BJ (cell line): ENCODE measurements at regions not wholly inside any gene's neighbourhood (a gene's known extent, or its start where the extent isn't known, plus 50 kb on each side); places are given as distances from the start of the nearest gene placed in this dataset.

ENCODE experiments used
- CTCF ChIA-PET: fragments of 350-600 bp; formaldehyde crosslinking; extraction: SDS; loops from one replicate; lab custom pipeline; 2021; ENCODE audit warnings: antibody characterized with exemption, inconsistent platforms; lab: Yijun Ruan, JAX
- POLR2A ChIA-PET: fragments of 300-600 bp; sonication (Branson Sonifier 250); formaldehyde crosslinking; extraction: SDS; loops from one replicate; lab custom pipeline; 2021; ENCODE audit warnings: antibody characterized with exemption; lab: Charles Lee
- DNase-seq: peaks from one replicate; pipeline ENCODE4 v3.0.0-alpha.2; 2011; ENCODE audit warnings: low read depth
- H3K27me3 ChIP-seq: 2 replicates; pipeline ENCODE4 v1.6.0; 2011; ENCODE audit warnings: low read length; ENCODE audit not compliant: control insufficient read depth, insufficient read depth
- H3K36me3 ChIP-seq: 2 replicates; pipeline ENCODE4 v1.5.1; 2011; ENCODE audit warnings: low read length; ENCODE audit not compliant: control insufficient read depth, insufficient read depth
- H3K4me3 ChIP-seq: 2 replicates; pipeline ENCODE4 v1.5.1; 2011; ENCODE audit warnings: low read depth, mild to moderate bottlenecking, control low read depth, low read length
- TF ChIP-seq, protein P1 (sequence below): IDR thresholded peaks from 2 replicates; pipeline ENCODE4 v1.5.1; 2011; ENCODE audit warnings: low read depth, mild to moderate bottlenecking, control low read depth, inconsistent platforms, low read length, moderate library complexity; ENCODE audit not compliant: insufficient read depth

DNA sequence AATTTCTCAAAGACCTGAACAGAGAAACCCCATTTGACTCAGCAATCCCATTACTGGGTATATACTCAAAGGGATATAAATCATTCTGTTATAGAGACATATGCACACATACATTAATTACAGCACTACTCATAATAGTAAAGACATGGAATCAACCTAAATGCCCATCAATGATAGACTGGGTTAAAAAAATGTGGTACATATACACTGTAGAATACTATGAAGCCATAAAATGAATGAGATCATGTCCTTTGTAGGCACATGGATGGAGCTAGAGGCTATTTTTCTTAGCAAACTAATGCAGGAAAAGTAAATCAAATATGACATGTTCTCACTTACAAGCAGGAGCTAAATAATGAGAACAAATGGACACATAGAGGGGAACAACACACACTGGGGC lies 303.8 kb downstream of the BTG1 start:
- no peaks in the 10 kb centered on the region for H3K27me3 ChIP-seq
- ChIA-PET POLR2A (no interaction called here), CTCF (no interaction called here)
- no peak for DNase-seq
- H3K36me3 ChIP-seq, result no peaks in the 10 kb centered on the region
- TF ChIP-seq, protein P1, sequence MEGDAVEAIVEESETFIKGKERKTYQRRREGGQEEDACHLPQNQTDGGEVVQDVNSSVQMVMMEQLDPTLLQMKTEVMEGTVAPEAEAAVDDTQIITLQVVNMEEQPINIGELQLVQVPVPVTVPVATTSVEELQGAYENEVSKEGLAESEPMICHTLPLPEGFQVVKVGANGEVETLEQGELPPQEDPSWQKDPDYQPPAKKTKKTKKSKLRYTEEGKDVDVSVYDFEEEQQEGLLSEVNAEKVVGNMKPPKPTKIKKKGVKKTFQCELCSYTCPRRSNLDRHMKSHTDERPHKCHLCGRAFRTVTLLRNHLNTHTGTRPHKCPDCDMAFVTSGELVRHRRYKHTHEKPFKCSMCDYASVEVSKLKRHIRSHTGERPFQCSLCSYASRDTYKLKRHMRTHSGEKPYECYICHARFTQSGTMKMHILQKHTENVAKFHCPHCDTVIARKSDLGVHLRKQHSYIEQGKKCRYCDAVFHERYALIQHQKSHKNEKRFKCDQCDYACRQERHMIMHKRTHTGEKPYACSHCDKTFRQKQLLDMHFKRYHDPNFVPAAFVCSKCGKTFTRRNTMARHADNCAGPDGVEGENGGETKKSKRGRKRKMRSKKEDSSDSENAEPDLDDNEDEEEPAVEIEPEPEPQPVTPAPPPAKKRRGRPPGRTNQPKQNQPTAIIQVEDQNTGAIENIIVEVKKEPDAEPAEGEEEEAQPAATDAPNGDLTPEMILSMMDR, result no peak
- H3K4me3 ChIP-seq, result no peak overlapping the region

DNA sequence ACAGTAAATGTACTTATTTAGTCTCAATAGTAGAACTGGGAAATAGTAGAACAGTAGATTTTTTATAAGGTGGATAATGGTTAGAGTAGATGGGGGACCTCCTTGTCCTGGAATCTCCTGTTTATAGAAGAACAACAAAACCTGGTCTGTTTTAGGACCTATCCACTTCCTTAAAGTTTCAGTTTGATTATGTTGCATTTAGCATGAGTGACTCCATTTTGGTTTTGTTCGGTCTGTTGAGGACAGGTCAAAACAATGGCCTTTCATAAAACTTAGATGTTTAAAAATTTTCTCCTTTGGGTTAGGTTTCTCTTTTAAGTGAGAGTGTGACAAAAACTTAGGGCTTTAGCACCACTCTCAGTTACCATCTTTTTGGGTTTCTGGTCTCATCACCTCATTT lies 308.9 kb downstream of the BTG1 start:
- Histone ChIP-seq H3K4me3 (no peak overlapping the region), H3K27me3 (no peaks in the 10 kb centered on the region), H3K36me3 (no peaks in the 10 kb centered on the region)
- TF ChIP-seq, protein P1, result no peak
- DNase-seq, result no peak
- ChIA-PET POLR2A (no interaction called here), CTCF (no interaction called here)

DNA sequence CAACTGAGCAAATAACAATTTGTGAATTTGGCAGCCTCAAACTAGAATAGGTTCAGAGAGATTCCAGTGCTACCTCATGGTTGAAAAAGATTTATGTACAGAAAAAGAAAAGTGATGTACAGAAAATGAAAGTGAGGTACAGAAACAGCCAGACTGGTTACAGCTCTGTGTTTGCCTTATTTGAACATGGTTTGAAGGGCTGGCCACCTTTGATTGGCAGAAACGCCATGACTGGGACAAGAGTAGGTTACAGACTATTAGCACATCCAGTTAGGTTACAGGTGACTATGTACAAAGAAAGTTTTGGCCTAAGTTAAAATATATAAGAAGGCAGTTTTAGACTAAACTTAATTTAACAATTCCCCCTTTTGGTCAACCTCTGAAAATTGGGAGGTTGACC lies 309.4 kb downstream of the BTG1 start:
- Histone ChIP-seq H3K36me3 (no peaks in the 10 kb centered on the region), H3K4me3 (no peak overlapping the region), H3K27me3 (no peaks in the 10 kb centered on the region)
- no peak for DNase-seq
- ChIA-PET POLR2A (no interaction called here), CTCF (no interaction called here)
- TF ChIP-seq, protein P1, result no peak

DNA sequence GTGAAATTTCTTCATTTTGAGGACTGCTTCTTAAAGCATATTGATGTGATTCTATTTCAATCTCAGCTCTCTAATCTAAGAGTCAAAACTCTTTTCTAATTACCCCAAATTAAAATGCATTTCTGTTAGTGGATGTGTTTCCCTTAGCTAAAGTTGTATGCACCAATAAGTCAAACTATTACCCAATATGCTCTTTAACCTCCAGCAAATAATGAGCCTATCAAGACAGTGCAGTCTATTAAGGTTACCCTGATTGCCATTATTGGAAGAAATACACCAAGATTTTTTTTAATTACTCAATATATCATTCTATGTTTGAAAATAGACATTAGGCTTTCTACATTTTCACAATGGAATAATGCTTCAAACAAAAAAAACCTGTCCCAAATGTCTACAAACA lies 310.0 kb downstream of the BTG1 start:
- Histone ChIP-seq H3K4me3 (no peak overlapping the region), H3K27me3 (no peaks in the 10 kb centered on the region), H3K36me3 (no peaks in the 10 kb centered on the region)
- ChIA-PET POLR2A (no interaction called here), CTCF (no interaction called here)
- DNase-seq, result no peak
- TF ChIP-seq, protein P1, result no peak

DNA sequence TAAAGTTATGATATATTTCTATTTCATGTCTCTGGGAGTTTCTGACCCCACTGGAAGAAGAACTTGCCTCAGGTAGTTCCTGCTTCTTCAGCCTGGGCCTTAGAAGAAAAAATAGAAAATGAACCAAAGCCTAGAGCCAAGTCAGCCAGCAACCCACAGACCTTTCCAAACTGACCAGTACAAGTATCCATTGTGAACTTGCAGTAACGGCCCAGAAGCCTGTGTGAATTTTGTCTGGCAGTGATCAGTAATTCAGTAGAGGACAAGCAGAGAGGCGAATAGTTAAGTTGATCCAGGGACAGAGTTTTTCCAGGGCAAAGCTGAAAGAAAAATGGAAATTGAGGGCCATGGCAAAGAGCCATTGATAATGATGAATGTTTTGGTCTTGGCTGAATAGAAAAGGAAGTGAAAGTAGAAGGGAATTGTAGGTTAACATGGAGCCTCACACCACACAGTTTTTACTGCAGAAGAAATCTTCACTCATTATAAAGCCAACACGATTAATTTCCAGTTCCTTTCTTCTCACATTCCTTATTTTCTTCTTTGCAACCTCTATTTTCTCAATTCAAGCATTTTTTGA lies 311.8 kb downstream of the BTG1 start:
- DNase-seq, result no peak
- POLR2A ChIA-PET, result no interaction called here
- TF ChIP-seq, protein P1, result no peak
- Histone ChIP-seq H3K4me3 (no peak overlapping the region), H3K36me3 (no peaks in the 10 kb centered on the region), H3K27me3 (no peaks in the 10 kb centered on the region)
- CTCF ChIA-PET, result no interaction called here
